Gastrocnemius medialis (tissue), 4 donors: ENCODE measurements at regions not wholly inside any gene's neighbourhood (a gene's known extent, or its start where the extent isn't known, plus 50 kb on each side); places are given as distances from the start of the nearest gene placed in this dataset.

ENCODE experiments used
- CTCF ChIP-seq, 5 experiments: fragments of 450-650 bp in 3 of 5; fragments of 200-600 bp in 2 of 5; sonication (generic) in 2 of 5; IDR thresholded peaks in 4 of 5; conservative IDR thresholded peaks in 1 of 5; 1 replicate in 4 of 5; 2 replicates in 1 of 5; pipeline ENCODE4 v1.5.1; 2016 to 2019; ENCODE audit warnings: antibody characterized with exemption in 5 of 5, mild to moderate bottlenecking in 3 of 5, moderate library complexity in 3 of 5
- POLR2A ChIP-seq, 2 donors: fragments of 450-650 bp; IDR thresholded peaks; one replicate each; pipeline ENCODE4 v1.6.1; 2017; ENCODE audit warnings: antibody characterized with exemption in 2 of 2, mild to moderate bottlenecking in 2 of 2, moderate library complexity in 2 of 2

DNA sequence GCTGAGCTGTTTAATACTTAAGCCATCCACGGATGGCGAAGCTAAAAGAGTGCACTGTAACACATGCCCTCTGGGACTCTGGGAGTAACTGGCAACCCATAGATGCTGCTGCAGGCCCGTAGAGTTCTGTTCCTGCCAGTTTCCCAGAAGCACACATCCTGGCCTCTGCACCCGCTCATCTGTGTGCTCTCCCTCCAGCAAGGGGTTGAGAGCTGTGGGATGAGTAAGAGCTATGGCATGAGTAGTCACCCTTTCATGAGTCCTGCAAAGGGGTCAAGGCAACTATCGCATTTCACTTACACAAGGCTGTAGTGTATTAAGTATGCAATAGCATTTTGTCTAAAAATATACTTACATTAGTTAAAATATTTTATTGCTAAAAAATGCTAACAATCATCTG, 1341.8 kb upstream of the NXPH2 start:
- TF ChIP-seq CTCF (IDR thresholded peaks at IDR 0.05 in 4 of 5, conservative IDR thresholded peaks at IDR 0.05 in 1 of 5) (no peak), POLR2A (IDR thresholded peaks at IDR 0.05) (no peak)
